Left cardiac atrium (tissue), 4 donors: ENCODE measurements at regions not wholly inside any gene's neighbourhood (a gene's known extent, or its start where the extent isn't known, plus 50 kb on each side); places are given as distances from the start of the nearest gene placed in this dataset.

Experiments
- ATAC-seq, 2 donors: fragments of 200-7000 bp; cut with Tn5 transposase; one replicate each; pipeline ENCODE4 v1.9.1; 2020; ENCODE audit warnings: mild to moderate bottlenecking in 2 of 2, moderate library complexity in 2 of 2
- DNase-seq: peaks from one replicate; pipeline ENCODE4 v3.0.0-alpha.2; 2020
- intact Hi-C, 2 donors: fragments of 100-400 bp; cut with DNase I; formaldehyde crosslinking; loops; one replicate each; pipeline versions ENCODE4 v1.14.1 to v1.15.1; 2022 to 2023
- donor health status: DM: no; HTN: yes; CAD: no.
- donor health status: DM: no; HTN: yes; CAD: no; lungs with severe emphysema.
- donor health status: DM: yes; HTN: yes; CAD: no.
- donor health status: Dilated cardiomyopathy.

DNA sequence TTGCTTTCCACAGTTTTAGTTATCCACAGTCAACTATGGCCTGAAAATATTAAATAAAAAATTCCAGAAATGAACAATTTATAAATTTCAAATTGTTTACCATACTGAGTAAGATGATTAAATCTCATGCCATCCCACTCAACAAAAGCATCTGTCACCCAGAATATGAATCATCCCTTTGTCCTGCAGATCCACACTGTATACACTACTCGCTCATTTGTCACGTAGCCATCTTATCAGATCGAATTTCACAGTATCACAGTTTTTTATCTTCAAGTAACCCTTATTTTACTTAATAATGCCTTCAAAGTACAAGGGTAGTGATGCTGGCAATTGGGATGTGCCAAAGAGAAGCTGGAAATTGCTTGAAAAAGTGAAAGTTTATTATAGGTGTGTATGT lies 291.8 kb upstream of the LRATD1 start:
- ATAC-seq (no peak), DNase-seq (no peak)
- intact Hi-C loops = no loop called here

DNA sequence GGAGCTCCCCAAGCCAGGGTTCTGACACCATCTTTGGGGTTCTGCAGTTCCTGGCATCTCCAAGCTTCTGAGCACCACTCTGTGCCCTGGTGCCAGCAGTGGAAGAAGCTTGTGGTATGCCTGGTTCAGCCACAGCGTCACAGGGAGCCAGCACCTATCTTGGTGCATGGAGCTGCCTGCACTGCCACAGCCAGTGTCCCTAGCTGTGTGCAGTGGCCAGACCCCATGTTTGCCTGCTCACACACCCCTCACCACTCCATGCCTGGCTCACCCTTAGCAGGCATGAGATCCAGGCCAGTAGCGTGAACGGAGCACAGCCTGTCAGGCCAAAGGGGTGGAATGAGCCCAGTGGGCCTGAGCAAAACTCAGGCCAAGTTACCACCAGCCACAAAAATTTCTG lies 290.2 kb upstream of the LRATD1 start:
- DNase-seq (no peak), ATAC-seq (no peak)
- intact Hi-C loops = no loop called here

DNA sequence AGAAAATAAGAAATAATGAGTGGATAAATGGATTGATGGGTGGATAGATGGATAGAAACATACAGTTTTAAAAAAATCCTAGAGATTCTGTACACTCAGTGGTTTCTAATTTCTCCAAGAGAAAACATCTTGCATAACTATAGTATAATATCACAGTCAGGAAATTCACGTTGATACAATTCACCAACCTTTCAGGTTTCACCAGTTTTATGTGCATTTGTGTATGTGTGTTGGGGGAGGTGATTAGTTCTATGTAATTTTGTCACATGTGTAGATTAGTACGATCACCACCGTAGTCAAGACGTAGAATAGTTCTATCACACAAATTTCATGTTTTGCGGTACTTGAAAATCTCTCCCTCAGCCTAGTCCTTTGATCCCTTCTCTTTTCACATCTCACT lies 288.2 kb upstream of the LRATD1 start:
- ATAC-seq (no peak), DNase-seq (no peak)
- intact Hi-C loops = no loop called here

DNA sequence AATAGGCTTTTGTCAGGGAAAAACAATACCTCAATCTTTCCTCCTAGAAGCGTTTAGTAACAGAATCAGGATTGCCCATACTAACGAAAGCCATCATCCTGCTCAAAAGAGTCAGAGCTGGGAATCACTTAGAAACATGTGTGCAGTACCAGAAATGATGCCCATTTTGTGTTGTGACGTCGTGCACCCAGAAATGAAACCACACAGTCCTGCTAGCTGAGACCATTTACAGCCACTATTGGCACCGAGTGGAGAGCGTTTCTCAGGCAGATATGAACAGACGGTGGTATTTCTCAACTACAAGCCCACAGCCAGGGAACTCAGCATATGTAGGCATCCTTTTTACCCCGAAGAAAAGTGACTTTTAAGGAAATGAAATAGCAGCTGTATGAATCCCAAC lies 284.3 kb upstream of the LRATD1 start:
- intact Hi-C loops = no loop called here
- ATAC-seq (no peak), DNase-seq (no peak)

DNA sequence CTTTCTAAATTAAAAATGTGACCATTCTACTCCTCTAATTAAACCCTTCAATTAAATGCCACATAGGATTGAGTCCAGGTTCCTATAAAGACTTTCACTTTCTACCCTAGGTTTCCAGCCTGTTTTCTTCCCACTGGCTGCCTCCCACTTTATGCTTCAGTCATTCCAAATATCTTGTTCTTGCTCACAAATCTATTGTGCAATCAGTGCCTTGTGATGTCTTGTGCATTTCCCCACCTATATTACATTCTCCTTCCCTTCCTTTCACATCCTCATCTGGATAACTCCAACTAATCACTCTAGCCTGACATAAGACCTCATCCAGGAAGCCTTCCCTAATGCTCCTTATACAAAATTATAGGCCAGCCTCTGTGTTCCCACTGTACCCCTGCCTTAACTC lies 281.7 kb upstream of the LRATD1 start:
- intact Hi-C loops = no loop called here
- ATAC-seq = no peak
- DNase-seq = no peak

DNA sequence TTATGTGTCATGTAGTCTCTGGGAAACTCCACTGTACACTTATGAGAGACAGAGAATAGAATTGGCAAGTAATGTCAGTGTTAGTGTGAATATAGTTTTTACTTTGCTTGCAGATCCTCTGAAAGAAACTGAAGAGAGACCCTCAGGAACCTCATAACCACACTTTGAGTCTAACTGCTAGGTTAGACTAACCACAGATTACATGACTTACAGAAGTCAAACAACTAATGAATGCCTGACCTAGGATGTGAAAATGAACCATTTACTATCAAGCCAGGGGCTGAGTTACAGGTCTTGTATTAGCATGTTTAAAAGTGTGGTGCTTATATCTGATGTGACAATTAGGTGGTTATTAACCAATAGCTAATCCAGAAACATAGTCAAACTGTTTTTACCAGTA lies 280.4 kb upstream of the LRATD1 start:
- DNase-seq = no peak
- intact Hi-C loops = no loop called here
- no peak for ATAC-seq

DNA sequence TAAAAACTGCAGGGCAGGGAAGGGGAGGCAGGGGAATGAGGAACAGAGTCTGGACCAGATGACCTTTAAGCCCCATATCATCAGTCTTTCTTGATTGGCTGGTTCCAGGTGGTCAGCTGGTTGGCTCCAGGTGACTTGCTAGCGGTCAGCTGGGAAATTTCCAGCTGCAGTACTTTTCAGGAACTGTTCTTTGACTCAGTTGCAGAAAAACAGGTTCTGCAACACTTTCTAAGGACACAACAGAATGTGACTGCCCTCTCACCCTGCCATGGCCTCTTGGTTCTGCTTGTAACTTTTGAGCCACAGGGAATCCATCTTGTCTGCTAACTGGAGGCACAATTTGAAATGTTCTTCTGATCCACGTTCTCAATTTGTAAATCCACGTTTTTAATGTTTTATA lies 278.3 kb upstream of the LRATD1 start:
- intact Hi-C loops = no loop called here
- ATAC-seq (no peak), DNase-seq (no peak)

DNA sequence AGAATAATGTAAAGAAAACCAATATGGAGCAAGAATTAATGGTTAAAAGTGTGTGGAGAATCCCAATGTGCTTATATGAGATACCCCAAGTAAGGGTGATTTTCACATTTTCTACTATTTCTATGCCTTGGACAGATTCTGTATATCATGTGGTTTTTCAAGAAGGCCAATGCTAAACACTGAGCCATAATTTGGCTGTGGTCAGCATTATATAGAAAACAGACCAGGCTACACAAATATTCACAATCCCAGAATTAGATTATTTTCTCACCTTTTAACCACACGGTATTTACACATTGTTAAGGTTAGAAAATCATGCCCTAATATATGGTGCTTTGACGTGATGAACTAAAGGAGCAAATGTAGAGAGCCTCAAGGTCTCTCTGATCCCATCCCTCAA lies 277.4 kb upstream of the LRATD1 start:
- no peak for ATAC-seq
- intact Hi-C loops = no loop called here

DNA sequence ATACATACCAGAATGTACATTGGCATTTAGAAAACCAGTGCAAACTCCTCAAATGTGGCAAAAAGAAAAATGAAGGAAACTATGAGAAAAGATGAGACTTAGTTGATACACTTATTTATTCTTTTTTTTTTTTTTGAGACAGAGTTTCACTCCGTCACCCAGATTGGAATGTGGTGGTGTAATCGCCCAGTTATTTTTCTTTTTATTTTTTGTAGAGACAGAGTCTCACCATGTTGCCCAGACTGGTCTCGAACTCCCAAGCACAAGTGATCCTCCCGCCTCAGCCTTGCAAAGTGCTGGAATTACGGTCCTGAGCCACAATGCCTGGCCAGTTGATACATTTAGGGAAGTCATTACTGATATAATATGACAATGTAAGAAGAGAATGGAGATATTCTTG lies 274.2 kb upstream of the LRATD1 start:
- ATAC-seq (no peak), DNase-seq (no peak)
- intact Hi-C loops = no loop called here

More for the DNA sequence above, 277.4 kb upstream of the LRATD1 start:
- no peak for DNase-seq

DNA sequence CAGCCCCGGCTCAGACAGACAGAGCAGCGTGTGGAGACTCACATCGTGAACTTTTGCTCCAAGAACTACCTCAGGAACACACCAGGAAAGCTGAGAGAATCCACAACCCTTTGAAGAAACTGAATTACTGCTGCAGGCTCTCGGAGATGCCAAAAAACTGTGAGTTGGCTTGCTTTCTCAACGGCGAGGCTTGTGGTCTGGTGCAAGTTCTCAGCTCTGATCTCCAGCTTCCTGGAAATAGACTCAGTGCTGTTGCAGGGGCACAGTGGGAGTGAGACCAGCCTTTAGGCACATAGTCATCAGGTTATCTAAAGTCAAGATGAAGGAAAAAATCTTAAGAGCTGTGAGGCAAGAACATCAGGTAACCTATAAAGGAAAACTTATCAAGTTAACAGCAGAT lies 273.7 kb upstream of the LRATD1 start:
- no peak for ATAC-seq
- intact Hi-C loops = no loop called here

DNA sequence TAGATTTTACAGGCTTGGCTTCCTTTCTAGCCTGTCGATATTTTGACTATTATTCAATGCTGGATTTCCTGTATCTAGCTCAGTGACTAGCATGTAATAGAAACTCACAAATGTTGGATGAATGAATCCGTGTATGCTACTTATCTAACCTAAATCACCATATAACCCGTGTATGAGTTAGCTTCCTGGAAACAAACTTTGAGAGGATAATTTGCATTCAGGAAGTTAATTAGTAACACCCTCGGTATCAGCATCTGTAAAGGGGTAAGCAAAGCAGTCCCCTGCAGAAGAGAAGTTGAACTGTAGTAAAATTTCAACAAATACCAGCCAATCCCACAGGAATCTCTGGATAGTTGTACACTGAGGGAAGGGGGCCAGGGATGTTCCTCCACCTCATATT lies 269.4 kb upstream of the LRATD1 start:
- no peak for DNase-seq
- no peak for ATAC-seq
- intact Hi-C loops = no loop called here

More for the DNA sequence above, 273.7 kb upstream of the LRATD1 start:
- DNase-seq = no peak

DNA sequence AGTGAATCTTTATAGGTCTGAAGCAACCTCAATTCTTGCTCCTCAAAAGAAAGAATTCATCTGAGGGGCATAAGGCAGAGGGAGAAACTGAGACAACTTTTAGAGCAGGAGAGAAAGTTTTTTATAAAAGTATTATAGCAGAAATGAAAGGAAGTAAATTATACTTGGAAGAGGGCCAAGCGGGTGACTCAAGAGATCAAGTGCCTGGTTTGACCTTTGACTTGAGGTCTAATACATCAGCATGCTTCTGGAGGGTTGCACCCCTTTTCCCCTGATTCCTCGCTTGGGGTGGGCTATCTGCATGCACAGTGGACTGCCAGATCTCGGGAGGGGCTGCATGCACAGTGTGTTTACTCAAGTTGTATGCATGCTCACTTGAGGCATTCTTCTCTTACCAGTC lies 268.5 kb upstream of the LRATD1 start:
- DNase-seq = no peak
- intact Hi-C loops = no loop called here
- ATAC-seq = no peak

DNA sequence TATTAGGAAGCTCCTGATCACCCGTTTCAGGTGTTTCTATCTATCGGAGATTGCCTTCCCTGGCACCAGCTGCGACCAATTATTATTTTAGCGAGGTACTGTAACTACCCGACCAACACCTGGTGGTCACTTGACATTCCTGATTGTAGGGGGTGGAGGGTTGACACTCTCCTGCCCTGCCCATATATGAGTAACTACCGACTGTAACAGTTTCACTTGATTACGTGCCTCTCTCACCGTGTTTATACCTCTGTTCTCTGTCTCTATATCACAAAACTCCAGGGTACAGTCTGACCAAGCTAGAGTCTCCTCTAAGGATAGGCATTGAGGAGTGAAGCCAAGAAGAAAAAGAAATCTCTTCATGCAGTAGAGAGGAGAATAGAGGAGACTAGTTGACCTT lies 268.0 kb upstream of the LRATD1 start:
- no peak for ATAC-seq
- intact Hi-C loops = no loop called here
- DNase-seq = no peak

DNA sequence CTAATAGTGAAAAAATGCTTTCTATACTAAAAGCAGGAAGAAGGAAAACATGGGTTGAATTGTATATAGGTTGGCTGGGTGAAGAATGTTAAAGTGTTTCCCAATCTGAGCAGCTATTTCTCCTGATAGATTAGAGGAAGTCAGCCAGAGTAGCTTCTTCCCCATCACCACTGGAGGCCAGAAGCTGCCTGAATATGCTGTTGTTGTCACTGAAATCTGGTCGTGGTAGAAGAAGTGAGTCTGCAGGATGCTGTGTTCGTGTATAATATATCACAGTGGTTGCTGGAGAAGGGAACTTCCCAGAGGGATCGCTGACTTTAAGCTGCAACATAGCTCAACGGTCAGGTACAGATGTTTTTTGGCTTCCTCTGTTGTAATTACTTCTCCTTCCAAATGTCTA lies 247.5 kb upstream of the LRATD1 start:
- intact Hi-C loops = no loop called here
- DNase-seq = no peak
- ATAC-seq = no peak

DNA sequence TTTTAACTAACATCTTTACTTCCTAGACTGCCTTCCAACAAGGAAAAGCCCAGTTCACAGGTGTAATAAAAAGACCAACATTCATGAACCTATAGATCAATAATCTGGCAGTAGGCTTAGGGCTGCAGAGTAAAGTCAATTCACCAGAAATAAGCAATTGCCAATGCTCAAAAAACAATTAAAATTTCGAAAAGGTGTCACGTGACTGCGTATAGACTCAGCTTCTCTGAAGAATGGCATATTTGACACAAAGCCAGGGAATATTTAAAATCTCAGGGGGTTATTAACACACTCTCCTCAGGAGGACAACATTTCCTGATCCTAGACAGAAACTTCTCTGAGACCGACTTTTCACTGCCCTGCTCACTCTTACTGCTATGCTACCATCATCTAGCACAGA lies 245.2 kb upstream of the LRATD1 start:
- intact Hi-C loops = no loop called here
- no peak for DNase-seq
- ATAC-seq = no peak

DNA sequence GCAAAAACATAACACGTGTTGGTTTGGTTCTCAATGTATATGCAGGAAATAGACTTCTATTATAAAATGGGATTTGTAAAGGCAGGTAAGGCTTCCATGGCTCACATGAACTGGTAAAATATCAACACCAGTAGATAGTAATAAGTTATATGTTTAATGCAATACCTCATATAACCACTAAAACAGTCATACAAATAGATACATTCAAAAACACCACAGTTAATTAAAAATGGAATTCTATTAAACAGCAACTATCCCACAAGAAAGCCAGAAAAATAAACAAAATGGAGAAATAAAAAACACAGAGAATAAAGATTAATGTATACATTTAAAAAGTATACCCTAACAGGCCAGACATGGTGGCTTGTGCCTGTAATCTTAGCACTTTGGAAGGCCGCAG lies 243.8 kb upstream of the LRATD1 start:
- no peak for ATAC-seq
- DNase-seq = no peak
- intact Hi-C loops = no loop called here

DNA sequence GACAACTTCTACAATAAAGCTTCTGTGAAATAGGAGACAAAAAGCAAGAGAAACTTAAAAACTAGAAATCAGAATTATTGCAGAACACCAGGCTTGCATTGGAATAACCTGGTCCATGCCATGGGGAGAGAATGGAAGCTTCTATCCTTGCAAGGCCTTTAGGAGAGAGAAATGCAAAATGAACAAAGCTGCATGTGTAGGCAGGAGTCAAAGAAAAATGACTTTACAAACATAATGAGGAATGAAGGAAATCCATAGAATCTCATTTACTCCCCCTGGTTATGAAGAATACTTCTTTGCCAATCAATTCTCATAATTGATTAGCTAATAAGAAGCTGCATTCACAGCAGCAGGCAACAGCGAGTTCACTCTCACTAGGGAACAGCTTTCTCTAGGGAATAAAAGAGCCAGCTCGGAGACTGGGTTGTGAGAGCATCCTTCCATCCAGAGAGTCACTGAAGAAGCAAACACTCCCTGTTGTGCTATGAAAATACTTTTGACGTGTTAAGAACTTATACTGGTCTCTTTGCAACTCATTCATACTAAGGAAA lies 235.9 kb upstream of the LRATD1 start:
- ATAC-seq = no peak
- intact Hi-C loops = no loop called here

DNA sequence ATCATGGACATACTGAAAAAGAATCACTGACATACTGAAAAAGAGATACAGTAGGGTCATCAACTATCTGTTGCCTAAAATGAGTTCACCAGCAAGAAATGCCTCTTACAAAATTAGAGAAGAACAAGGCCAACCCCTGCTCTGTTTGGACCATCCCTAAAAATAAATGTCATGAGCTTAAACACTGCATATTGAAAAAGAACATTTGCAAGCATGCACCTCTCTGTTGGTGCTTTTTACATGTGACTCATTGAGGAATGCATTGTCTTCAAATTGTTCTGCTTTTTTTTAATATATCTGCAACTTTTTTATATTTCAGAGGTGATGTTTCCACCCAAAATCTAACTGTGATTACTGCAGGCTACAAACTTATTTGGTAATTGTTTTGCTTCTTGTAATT lies 233.9 kb upstream of the LRATD1 start:
- intact Hi-C loops = no loop called here
- ATAC-seq (no peak), DNase-seq (no peak)

More for the DNA sequence above, 235.9 kb upstream of the LRATD1 start:
- DNase-seq = no peak

DNA sequence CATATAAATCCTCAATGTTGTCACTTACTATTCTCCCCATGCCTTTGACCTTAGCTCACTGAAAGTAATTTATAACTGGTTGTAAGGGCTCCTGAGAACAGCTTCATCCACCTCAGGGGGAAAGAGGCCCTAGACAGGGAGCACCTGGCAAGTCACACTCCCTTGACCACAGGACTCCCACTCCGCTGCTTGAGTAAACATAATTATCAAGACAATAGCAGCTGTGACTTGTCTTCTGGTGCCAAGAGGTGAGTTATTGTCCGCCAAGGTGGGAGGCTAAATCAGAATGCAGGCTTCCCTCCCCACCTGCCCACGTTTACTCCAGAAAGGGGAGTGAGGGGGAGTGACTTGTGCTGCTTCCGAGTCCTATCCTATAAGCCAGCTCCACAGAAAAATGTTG lies 230.6 kb upstream of the LRATD1 start:
- DNase-seq (no peak), ATAC-seq (no peak)
- intact Hi-C loops = no loop called here

DNA sequence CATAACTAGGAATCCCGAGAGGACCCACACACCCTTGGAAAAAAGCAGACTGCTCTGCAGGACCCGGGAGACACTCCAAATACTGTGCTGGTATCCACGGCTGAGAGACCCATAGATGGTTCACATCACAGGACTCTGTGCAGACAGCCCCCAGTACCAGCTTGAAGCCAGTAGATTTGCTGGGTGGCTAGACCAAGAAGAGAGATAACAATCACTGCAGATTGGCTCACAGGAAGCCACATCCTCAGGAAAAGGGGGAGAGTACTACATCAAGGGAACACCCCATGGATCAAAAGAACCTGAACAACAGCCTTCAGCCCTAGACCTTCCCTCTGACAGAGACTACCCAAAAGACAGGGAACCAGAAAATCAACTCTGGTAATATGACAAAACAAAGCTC lies 223.8 kb upstream of the LRATD1 start:
- intact Hi-C loops = no loop called here
- DNase-seq (no peak), ATAC-seq (no peak)

DNA sequence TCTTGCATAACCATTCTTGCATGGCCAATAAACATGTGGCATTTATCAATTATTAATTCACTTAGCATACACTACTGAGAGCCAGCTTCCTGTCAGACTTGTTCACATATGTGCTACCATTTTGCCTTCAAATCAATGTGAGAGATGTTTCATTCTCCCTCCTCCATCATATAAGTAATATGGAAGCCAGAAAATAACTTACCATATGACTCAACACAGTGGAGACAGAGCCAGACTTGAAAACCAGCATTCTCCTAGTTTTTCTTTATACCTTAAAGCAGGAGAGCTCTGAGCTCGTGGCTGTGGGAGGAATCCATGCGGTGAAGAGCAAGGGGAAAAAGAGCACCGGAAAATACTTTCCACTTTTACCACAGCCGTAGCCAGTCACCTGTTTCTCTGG lies 215.0 kb upstream of the LRATD1 start:
- ATAC-seq (no peak), DNase-seq (no peak)
- intact Hi-C loops = no loop called here

DNA sequence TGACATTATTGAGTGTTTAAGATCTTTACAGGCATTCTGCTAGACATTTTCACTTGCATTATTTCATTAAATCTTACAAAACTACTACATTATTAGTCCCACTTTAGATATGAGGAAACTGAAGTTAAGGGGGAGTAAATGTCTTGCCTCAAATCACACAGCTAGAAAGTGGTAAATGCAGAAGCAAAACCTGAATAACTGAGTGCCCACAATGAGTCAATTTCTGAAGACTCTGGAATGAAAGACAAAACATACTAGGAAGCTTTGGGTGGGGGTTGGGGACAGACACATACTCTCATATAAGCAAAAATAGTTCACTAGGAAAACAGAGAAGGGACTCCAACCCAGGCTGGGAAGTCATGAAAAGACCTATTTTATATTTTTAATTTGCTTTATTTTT lies 214.4 kb upstream of the LRATD1 start:
- no peak for ATAC-seq
- intact Hi-C loops = no loop called here
- no peak for DNase-seq
